K562 (cell line): ENCODE measurements at regions not wholly inside any gene's neighbourhood (a gene's known extent, or its start where the extent isn't known, plus 50 kb on each side); places are given as distances from the start of the nearest gene placed in this dataset.

ENCODE experiments used
- E4F1 ChIP-seq: fragments of 250-450 bp; sonication (Bioruptor Pico); IDR thresholded peaks from 2 replicates; pipeline ENCODE4 v1.5.0; 2021; ENCODE audit warnings: mild to moderate bottlenecking, borderline replicate concordance
- ZNF318 ChIP-seq, 2 experiments: fragments of 450-650 bp; IDR thresholded peaks; 2 replicates each; pipeline ENCODE4 v1.6.1; 2016; ENCODE audit warnings: mild to moderate bottlenecking in 2 of 2, borderline replicate concordance in 1 of 2, low read depth in 1 of 2, moderate library complexity in 1 of 2
- ZNF436 ChIP-seq: fragments of 250-450, 450-650 bp; sonication (Bioruptor Pico); formaldehyde crosslinking; IDR thresholded peaks from 2 replicates; pipeline ENCODE4 v1.7.0; 2020; ENCODE audit warnings: mild to moderate bottlenecking
- TF ChIP-seq, protein P1 (sequence below): IDR thresholded peaks from 3 replicates; pipeline ENCODE4 v1.6.1; 2011; ENCODE audit warnings: borderline replicate concordance, mild to moderate bottlenecking; ENCODE audit not compliant: insufficient read length, insufficient read depth

DNA sequence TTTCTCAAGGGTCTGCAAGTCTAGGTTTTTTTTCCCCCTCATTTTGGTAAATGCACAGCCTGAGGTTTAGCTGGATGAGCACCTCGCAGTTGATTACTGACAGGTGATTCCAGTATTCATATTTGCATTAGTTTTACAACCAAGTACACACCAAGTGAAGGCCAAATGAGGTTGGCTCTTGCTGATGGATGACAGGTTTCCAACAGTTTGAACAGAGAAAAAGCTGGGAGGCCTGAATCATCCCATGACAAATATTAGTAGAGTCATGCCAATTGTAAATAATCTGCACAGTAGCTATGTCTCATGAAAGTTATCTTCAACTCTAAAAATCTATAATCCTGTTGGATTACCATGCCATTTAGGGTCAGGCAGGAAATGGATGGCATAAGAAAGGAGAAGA lies 399.8 kb downstream of the HTR7 start (continued):
- no peak for TF ChIP-seq ZNF318 (IDR thresholded peaks at IDR 0.05; ENCODE audit: borderline replicate concordance in 1 of 2, low read depth in 1 of 2)
- TF ChIP-seq, protein P1, sequence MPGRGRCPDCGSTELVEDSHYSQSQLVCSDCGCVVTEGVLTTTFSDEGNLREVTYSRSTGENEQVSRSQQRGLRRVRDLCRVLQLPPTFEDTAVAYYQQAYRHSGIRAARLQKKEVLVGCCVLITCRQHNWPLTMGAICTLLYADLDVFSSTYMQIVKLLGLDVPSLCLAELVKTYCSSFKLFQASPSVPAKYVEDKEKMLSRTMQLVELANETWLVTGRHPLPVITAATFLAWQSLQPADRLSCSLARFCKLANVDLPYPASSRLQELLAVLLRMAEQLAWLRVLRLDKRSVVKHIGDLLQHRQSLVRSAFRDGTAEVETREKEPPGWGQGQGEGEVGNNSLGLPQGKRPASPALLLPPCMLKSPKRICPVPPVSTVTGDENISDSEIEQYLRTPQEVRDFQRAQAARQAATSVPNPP: no peak
- no peak for TF ChIP-seq ZNF436 (CRISPR knock-in tag)
- no peak for TF ChIP-seq E4F1
